MCF 10A (cell line): ENCODE measurements at regions not wholly inside any gene's neighbourhood (a gene's known extent, or its start where the extent isn't known, plus 50 kb on each side); places are given as distances from the start of the nearest gene placed in this dataset.

Source experiments
- BruUV-seq: library from RNA; stranded (reverse); fragments of 400-500 nt; replicated peaks from 2 replicates; lab custom pipeline; 2021; lab: Mats Ljungman, UMichigan
- CTCF ChIA-PET: fragments of 300-600 bp; sonication (Branson Sonifier 250); formaldehyde crosslinking; extraction: SDS; loops from one replicate; lab custom pipeline; 2021; ENCODE audit warnings: antibody characterized with exemption, inconsistent platforms; lab: Yijun Ruan, JAX
- POLR2A ChIA-PET: fragments of 300-600, 350-650 bp; sonication (Branson Sonifier 250); formaldehyde crosslinking; extraction: SDS; loops from one replicate; lab custom pipeline; 2020; ENCODE audit warnings: antibody characterized with exemption, inconsistent platforms; lab: Yijun Ruan, JAX
- DNase-seq: peaks from one replicate; pipeline ENCODE4 v3.0.0-alpha.2; 2018; ENCODE audit not compliant: unreplicated experiment
- H3K27ac Mint-ChIP-seq: one replicate; pipeline ENCODE4 v1.8.0; 2022; ENCODE audit warnings: mild to moderate bottlenecking, low read depth, mixed read lengths; ENCODE audit not compliant: unreplicated experiment
- H3K27me3 Mint-ChIP-seq: one replicate; pipeline ENCODE4 v1.8.0; 2022; ENCODE audit warnings: mixed read lengths; ENCODE audit not compliant: insufficient read depth, unreplicated experiment
- H3K36me3 Mint-ChIP-seq: one replicate; pipeline ENCODE4 v1.8.0; 2022; ENCODE audit warnings: mild to moderate bottlenecking, moderate library complexity, mixed read lengths; ENCODE audit not compliant: insufficient read depth, unreplicated experiment
- H3K4me1 Mint-ChIP-seq: one replicate; pipeline ENCODE4 v1.8.0; 2022; ENCODE audit warnings: mixed read lengths; ENCODE audit not compliant: insufficient read depth, unreplicated experiment
- H3K4me3 Mint-ChIP-seq: one replicate; pipeline ENCODE4 v1.8.0; 2022; ENCODE audit warnings: mild to moderate bottlenecking, moderate library complexity, mixed read lengths; ENCODE audit not compliant: unreplicated experiment
- H3K9me3 Mint-ChIP-seq: one replicate; pipeline ENCODE4 v1.8.0; 2022; ENCODE audit warnings: mixed read lengths; ENCODE audit not compliant: unreplicated experiment
- intact Hi-C: fragments of 100-400 bp; cut with micrococcal nuclease; formaldehyde crosslinking; loops from 2 replicates; pipeline ENCODE4 v1.14.1; 2022
- TF ChIP-seq, protein P1 (sequence below): fragments of 200-600 bp; IDR thresholded peaks from one replicate; pipeline ENCODE4 v1.8.0; 2022; ENCODE audit warnings: antibody characterized with exemption, mild to moderate bottlenecking; ENCODE audit not compliant: unreplicated experiment

DNA sequence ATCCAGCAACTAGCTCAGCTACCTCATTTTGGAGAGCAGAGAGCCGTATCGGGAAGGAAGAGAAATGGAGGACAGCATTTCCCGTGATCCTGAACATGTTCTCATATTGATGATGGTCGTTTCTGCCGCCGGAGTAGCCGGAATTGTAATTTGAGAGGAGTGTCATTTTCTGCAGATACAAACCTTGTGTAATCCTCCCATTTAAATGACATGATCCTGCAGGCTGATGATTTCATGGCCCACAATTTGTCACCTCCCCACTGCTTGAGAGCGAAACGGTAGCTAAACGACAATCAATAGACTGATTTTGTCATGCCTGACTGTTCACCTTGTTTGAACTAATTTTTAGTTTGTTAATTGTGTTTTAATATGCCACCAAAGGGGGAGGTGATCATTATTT is 126.5 kb upstream of the CNTN6 start:
- DNase-seq: no peak
- intact Hi-C loops: no loop called here
- peaks cover 9% of the 10 kb centered on the region for H3K4me1 Mint-ChIP-seq
- CTCF ChIA-PET: no interaction called here
- no peak overlapping the region for H3K4me3 Mint-ChIP-seq
- POLR2A ChIA-PET: no interaction called here
- H3K27ac Mint-ChIP-seq: no peak overlapping the region
- H3K36me3 Mint-ChIP-seq: no peaks in the 10 kb centered on the region
- TF ChIP-seq, protein P1, sequence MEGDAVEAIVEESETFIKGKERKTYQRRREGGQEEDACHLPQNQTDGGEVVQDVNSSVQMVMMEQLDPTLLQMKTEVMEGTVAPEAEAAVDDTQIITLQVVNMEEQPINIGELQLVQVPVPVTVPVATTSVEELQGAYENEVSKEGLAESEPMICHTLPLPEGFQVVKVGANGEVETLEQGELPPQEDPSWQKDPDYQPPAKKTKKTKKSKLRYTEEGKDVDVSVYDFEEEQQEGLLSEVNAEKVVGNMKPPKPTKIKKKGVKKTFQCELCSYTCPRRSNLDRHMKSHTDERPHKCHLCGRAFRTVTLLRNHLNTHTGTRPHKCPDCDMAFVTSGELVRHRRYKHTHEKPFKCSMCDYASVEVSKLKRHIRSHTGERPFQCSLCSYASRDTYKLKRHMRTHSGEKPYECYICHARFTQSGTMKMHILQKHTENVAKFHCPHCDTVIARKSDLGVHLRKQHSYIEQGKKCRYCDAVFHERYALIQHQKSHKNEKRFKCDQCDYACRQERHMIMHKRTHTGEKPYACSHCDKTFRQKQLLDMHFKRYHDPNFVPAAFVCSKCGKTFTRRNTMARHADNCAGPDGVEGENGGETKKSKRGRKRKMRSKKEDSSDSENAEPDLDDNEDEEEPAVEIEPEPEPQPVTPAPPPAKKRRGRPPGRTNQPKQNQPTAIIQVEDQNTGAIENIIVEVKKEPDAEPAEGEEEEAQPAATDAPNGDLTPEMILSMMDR: no peak
- no TSS peak for BruUV-seq
- peaks cover 5% of the 10 kb centered on the region for H3K9me3 Mint-ChIP-seq
- no peaks in the 10 kb centered on the region for H3K27me3 Mint-ChIP-seq

DNA sequence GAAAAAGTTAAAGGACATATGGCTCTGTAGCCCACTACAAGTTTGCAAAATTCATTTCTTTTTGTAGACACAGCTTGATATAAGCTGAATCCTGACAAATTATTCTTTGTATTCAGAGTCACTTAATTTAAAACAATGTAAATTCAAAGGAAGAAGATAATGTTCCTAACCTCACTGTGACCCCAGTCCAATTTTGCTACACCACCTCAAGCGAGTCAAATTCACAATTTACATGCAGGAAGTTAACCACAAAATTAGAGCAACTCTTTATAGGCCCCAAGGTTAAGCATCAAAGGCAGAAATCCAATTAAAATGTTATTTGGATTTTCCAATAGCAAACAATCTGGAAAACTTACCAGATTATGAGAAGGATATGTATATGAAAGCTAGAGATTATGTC is 119.5 kb upstream of the CNTN6 start:
- Mint-ChIP-seq H3K4me1 (no peaks in the 10 kb centered on the region), H3K27me3 (no peaks in the 10 kb centered on the region), H3K36me3 (no peaks in the 10 kb centered on the region), H3K9me3 (no peaks in the 10 kb centered on the region), H3K27ac (no peak overlapping the region), H3K4me3 (no peak overlapping the region)
- DNase-seq: no peak
- TF ChIP-seq, protein P1: no peak
- ChIA-PET CTCF (no interaction called here), POLR2A (no interaction called here)
- intact Hi-C loops: no loop called here
- BruUV-seq: no TSS peak

DNA sequence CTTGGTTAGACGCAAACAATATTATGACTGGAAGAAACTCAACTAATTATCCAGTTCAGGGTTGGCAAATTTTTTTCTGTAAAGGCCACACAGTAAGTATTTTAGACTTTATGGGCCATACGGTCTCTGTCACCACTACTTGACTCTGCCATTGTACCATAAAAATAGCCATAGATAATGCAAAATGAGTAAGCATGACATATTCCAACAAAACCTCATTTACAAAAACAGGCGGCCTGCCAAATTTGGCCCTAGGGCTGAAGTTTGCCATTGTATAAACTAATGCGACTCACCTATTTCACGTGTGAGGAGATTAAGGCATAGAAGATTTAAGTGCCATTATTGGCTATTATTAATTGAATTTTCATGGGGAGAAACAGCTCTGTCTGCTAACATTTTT is 116.8 kb upstream of the CNTN6 start:
- TF ChIP-seq, protein P1: no peak
- Mint-ChIP-seq H3K4me1 (no peaks in the 10 kb centered on the region), H3K4me3 (no peak overlapping the region), H3K27ac (no peak overlapping the region), H3K27me3 (no peaks in the 10 kb centered on the region), H3K9me3 (peaks cover 5% of the 10 kb centered on the region), H3K36me3 (no peaks in the 10 kb centered on the region)
- intact Hi-C loops: no loop called here
- BruUV-seq: no TSS peak
- POLR2A ChIA-PET: no interaction called here
- DNase-seq: no peak
- CTCF ChIA-PET: no interaction called here

DNA sequence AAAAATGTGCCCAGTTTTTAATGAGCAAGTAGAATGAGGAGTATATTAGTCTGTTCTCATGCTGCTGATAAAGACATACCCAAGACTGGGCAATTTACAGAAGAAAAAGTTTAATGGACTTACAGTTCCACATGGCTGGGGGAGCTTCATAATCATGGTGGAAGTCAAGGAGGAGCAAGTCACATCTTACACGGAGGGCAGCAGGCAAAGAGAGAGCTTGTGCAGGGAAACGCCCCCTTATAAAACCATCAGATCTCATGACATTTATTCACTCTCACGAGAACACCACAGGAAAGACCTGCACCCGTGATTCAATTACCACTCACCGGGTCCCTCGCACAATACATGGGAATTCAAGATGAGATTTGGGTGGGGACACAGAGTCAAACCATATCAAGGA is 111.7 kb upstream of the CNTN6 start:
- no TSS peak for BruUV-seq
- Mint-ChIP-seq H3K27ac (no peak overlapping the region), H3K27me3 (no peaks in the 10 kb centered on the region), H3K36me3 (no peaks in the 10 kb centered on the region), H3K4me3 (no peak overlapping the region), H3K9me3 (peaks cover 9% of the 10 kb centered on the region), H3K4me1 (no peaks in the 10 kb centered on the region)
- ChIA-PET POLR2A (interaction anchor here (0.7 kb wide), 1 partner anchor 28 kb away, joined by 3 read pairs; no protein-coding TSS in a partner anchor), CTCF (no interaction called here)
- no peak for DNase-seq
- intact Hi-C loops: no loop called here
- TF ChIP-seq, protein P1: no peak
